ENCODE measurements at regions not wholly inside any gene's neighbourhood (a gene's known extent, or its start where the extent isn't known, plus 50 kb on each side); places are given as distances from the start of the nearest gene placed in this dataset.

GRCh38 chr9:80467632-80468031 lies 895.9 kb downstream of the TLE4 start:
- no peak for TF ChIP-seq POLR2AphosphoS5 (IDR thresholded peaks at IDR 0.05; ENCODE audit: insufficient read depth, low read depth, low read length)
- no peak for TF ChIP-seq CTCF (IDR thresholded peaks at IDR 0.05; ENCODE audit: extremely low read depth in 1 of 2, insufficient read depth in 1 of 2, low read depth in 1 of 2, low read length in 2 of 2)
- no peak for TF ChIP-seq FOS (IDR thresholded peaks at IDR 0.05; ENCODE audit: borderline replicate concordance, insufficient read depth, low read length)
- no peak for TF ChIP-seq EZH2 (IDR thresholded peaks at IDR 0.05; ENCODE audit: borderline replicate concordance, low read depth, low read length, severe bottlenecking)
- no peak for TF ChIP-seq POLR2A (IDR thresholded peaks at IDR 0.05; ENCODE audit: low read depth, low read length)
- TF ChIP-seq JUN (IDR thresholded peaks at IDR 0.05; ENCODE audit: borderline replicate concordance, insufficient read depth, insufficient read length, low read depth): no peak
- no peak for TF ChIP-seq GATA2 (IDR thresholded peaks at IDR 0.05; ENCODE audit: insufficient read depth, insufficient read length, low read depth, low read length)
